NCI-H510A treated with DMSO at 0.1 percent for 48 hours (cell line): ENCODE measurements at regions not wholly inside any gene's neighbourhood (a gene's known extent, or its start where the extent isn't known, plus 50 kb on each side); places are given as distances from the start of the nearest gene placed in this dataset.

ENCODE experiments used
- DNase-seq: peaks from one replicate; lab custom pipeline; 2025; lab: John Stamatoyannopoulos, UW

- DNase-seq, result no peak
These were observed 523.0 kb downstream of the PTPRC start for GRCh38 chr1:199161766-199162303.

- no peak for DNase-seq
These were observed 524.4 kb downstream of the PTPRC start for GRCh38 chr1:199163267-199163666.

GRCh38 chr1:199163670-199164069, 524.8 kb downstream of the PTPRC start:
- no peak for DNase-seq

GRCh38 chr1:199167460-199167859, 528.6 kb downstream of the PTPRC start:
- no peak for DNase-seq

GRCh38 chr1:199168888-199169585, 530.2 kb downstream of the PTPRC start:
- no peak for DNase-seq

GRCh38 chr1:199170711-199171110, 531.9 kb downstream of the PTPRC start:
- DNase-seq, result no peak

- no peak for DNase-seq
These were observed 533.6 kb downstream of the PTPRC start for GRCh38 chr1:199172171-199173124.

GRCh38 chr1:199173356-199173755, 534.5 kb downstream of the PTPRC start:
- DNase-seq, result no peak

- DNase-seq, result no peak
These were observed 535.5 kb downstream of the PTPRC start for GRCh38 chr1:199174336-199174735.

- DNase-seq, result no peak
These were observed 537.9 kb downstream of the PTPRC start for GRCh38 chr1:199176713-199177112.

- no peak for DNase-seq
These were observed 538.4 kb downstream of the PTPRC start for GRCh38 chr1:199177241-199177640.

GRCh38 chr1:199178646-199179045, 539.8 kb downstream of the PTPRC start:
- DNase-seq, result no peak

GRCh38 chr1:199182186-199182843, 543.5 kb downstream of the PTPRC start:
- no peak for DNase-seq

- no peak for DNase-seq
These were observed 545.3 kb downstream of the PTPRC start for GRCh38 chr1:199184180-199184579.

- DNase-seq, result no peak
These were observed 556.0 kb downstream of the PTPRC start for GRCh38 chr1:199194862-199195261.

- DNase-seq, result no peak
These were observed 558.9 kb downstream of the PTPRC start for GRCh38 chr1:199197695-199198094.

GRCh38 chr1:199202331-199202730, 563.5 kb downstream of the PTPRC start:
- no peak for DNase-seq

GRCh38 chr1:199204231-199204630, 565.4 kb downstream of the PTPRC start:
- DNase-seq, result no peak

- DNase-seq, result no peak
These were observed 567.1 kb downstream of the PTPRC start for GRCh38 chr1:199205740-199206441.

GRCh38 chr1:199208847-199209246, 570.0 kb downstream of the PTPRC start:
- no peak for DNase-seq

GRCh38 chr1:199218065-199218464, 579.2 kb downstream of the PTPRC start:
- DNase-seq, result no peak

GRCh38 chr1:199218533-199218932, 579.7 kb downstream of the PTPRC start:
- no peak for DNase-seq
